HG03342 (cell line): ENCODE measurements at regions not wholly inside any gene's neighbourhood (a gene's known extent, or its start where the extent isn't known, plus 50 kb on each side); places are given as distances from the start of the nearest gene placed in this dataset.

Source experiments
- ATAC-seq: cut with Tn5 transposase; IDR thresholded peaks from one replicate; pipeline ENCODE4 v1.9.1; 2021; ENCODE audit warnings: mild to moderate bottlenecking, moderate library complexity; ENCODE audit not compliant: unreplicated experiment

- no peak for ATAC-seq
Measured at GRCh38 chr4:3852309-3852708, 86.1 kb downstream of the ADRA2C start.

DNA sequence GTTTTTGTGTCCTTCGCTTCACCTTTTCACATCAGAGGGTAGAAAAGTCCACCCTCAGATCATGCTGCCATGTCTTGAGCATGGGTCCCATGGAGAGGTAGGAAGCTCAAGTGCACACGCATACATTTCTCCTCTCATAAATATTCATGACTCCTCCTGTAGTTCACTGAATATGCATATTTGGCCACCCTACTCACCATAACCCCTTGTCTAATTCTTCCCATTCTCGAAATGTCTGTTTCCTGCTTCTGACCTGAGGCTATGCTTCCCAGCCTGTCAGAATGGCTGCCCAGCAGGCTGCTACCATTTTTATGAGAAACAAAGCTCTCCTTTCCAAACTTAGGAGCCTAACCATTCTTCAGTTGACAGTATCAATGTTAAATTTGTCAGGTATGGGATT is 86.5 kb downstream of the ADRA2C start:
- ATAC-seq, result no peak

- ATAC-seq, result no peak
Measured at GRCh38 chr4:3853388-3854035, 87.3 kb downstream of the ADRA2C start.

GRCh38 chr4:3854661-3855060 is 88.5 kb downstream of the ADRA2C start:
- no peak for ATAC-seq

- no peak for ATAC-seq
Measured at GRCh38 chr4:3855646-3856045, 89.5 kb downstream of the ADRA2C start.

DNA sequence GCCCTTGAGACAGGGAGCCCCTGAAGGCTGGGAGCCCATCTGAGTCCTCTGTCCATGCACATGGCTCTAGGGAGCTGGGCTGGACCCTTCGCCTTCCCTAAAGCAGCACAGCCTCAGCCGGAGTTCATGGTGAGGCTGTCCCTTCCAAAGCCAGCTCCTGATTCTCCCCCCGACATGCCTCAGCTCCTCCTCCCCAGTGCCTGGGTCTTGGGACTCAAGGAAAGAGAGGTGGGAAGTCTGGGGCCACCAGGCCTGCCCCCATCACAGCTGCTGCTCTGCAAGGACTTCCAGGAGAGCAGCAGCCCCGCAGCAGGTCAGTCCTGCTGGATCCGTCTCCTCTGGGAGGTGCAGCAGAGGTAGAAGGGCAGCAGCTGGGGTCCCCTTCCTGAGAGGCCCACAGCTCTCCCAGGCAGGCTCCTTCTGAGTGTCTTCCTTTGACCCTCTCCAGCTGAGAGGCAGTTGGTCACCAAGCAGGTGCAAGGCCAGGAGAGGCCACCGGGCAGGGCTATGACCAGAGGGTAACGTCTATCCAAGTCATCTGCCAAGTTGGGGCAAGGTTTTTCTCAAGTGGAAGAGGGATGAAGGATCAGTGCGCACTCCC is 90.5 kb downstream of the ADRA2C start:
- ATAC-seq, result no peak

- ATAC-seq, result no peak
Measured at GRCh38 chr4:3857269-3857926, 91.2 kb downstream of the ADRA2C start.

- no peak for ATAC-seq
Measured at GRCh38 chr4:3858046-3858730, 92.0 kb downstream of the ADRA2C start.

GRCh38 chr4:3858765-3859388 is 92.7 kb downstream of the ADRA2C start:
- no peak for ATAC-seq

GRCh38 chr4:3859571-3859970 is 93.4 kb downstream of the ADRA2C start:
- no peak for ATAC-seq

DNA sequence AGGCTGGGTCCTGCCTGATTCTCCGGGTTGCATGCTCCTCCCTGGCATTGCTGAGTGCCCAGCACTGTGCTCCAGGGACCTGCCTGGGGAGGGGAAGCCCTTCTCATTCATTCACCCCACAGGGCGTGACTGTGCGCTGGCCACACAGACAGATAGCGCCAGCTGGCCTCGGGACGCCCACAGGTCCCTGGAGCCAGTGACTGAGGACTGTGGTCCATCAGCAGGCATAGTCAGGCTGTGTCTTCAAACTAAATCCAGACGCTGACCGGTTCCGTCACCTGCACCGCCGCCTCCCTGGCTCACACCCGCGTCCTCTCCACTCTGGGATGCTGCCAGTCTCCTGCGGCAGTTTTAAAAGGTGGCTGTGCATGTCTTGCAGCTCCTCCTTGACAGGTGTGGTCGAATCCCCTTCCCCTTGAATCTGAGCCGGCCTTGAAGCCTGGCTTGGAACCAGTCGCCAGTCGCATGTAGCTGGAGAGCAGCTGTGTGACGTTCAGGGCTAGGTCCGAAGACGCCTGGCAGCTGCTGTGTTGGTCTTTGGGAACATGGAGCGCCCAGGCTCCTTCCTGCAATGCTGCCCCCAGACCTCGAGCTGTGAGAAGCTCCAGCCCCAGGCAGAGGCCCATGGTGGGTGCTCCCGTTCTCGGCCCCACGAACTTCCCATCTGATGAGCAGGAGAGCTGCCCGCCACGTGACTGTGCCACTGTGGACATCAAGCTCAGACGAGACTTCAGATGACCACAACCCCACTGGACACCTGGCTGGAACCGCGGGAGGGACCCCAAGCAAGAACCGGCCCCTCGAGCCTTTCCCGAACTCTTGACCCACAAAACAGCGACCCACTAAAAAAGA is 94.1 kb downstream of the ADRA2C start:
- no peak for ATAC-seq

DNA sequence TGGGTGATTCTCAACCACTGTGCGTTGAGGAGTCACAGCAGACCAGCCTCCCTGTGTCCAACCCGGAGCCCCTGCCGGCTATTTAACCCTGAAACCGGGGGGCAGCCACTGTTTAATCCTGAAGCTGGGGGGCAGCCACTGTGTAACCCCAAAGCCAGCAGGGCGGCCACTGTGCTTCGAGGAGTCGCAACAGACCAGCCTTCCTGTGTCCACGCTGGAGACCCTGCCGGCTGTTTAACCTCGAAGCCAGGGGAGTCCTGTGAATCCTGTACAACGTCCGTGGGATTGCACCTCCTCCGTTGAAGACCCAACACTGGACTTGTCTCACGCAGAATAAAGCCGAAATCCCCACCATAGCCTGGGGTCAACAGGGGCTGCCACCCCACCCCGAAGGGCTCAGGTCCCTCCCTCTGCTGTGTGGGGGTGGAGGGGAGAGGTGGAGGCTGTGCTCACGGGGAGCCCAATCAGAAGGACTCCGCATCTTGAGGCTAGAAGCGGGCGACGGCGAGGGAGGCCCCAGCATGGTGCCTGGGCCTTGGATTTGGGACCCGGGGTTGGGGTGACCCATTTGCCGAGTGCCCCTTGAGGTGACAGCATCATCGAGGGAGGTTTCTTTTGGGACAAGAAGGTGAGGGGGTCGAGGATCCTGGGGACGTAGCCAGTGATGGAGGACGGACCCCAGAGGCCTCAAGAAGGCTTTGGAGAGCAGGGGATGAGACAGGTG is 94.9 kb downstream of the ADRA2C start:
- no peak for ATAC-seq

- no peak for ATAC-seq
Measured at GRCh38 chr4:3861720-3862639, 95.8 kb downstream of the ADRA2C start.

DNA sequence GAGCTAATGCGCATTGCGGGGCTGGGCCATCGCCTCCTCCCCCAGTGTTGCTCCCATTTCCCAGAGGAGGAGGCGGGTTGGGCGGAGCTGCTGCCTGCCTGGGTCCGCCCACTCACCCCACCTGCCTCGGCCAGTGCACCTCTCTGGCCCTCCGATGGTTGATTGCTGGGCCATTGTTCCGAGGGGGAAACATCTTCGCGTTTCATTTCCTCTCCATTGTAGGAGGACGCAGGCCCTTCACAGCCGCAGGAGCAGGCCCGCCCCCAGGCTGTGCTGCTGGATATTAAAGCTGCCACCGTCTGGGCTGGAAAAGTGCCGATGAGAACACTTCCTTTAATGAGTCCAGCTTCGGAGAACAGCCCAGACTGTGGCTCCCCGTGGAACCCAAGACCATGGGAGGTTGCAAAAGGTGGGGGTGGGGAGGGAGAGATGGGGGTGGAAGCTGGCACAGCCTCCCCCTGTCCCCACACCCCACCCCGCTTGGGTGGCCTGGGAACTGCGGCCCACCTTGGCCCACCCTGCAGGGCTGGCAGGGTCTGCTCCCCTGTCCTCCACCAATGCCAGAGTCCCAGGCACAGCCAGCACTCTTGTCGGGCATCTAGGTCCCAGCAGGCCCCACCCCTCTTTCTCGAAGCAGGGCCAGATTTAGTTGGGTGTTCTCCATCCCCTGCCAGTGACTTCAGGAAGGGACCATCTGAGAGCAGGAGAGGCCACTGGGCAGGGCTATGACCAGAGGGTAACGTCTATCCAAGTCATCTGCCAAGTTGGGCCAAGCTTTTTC is 96.6 kb downstream of the ADRA2C start:
- ATAC-seq, result no peak

DNA sequence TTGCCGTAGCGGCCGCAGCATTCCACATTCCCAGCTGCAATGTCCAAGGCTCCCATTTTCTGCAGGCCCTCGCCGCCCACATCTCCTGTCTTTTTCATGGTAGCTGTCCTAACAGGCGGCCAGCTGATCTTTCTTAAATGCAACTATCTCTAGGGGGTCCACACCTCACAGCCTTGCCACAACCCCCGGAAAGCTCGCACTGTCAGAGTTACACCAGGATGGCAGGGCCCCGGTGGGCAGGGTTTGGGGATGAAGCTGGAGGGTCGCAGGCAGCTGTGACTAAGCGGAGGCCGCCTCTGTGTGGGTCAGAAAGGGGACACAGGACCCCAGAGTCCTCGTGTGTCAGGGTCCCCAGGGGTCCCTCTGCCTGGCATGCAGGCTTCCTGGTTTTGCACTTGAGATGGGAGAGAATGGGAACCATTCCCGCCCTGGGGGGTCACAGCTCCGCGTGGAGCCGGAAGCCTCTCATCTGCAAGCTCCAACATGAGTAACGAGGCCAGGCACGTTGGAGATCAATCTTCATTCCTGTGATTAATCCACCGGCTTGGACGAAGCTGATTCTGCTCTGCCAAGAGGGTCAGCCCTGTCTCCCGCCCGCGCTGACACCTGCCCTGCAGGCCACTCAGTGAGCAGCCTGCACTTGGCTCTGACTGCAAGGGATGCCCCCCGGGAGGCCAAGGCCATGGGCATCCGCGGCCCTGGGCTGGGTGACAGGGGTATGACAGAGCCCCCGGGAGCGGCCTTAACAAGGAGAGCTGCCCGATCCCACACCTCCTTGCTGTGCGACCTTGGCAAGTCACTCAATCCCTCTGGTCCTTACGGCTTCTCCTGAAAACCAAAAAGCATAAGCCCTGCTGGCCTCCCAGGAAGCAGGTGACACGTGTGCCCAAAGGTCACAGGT is 97.9 kb downstream of the ADRA2C start:
- ATAC-seq, result no peak

DNA sequence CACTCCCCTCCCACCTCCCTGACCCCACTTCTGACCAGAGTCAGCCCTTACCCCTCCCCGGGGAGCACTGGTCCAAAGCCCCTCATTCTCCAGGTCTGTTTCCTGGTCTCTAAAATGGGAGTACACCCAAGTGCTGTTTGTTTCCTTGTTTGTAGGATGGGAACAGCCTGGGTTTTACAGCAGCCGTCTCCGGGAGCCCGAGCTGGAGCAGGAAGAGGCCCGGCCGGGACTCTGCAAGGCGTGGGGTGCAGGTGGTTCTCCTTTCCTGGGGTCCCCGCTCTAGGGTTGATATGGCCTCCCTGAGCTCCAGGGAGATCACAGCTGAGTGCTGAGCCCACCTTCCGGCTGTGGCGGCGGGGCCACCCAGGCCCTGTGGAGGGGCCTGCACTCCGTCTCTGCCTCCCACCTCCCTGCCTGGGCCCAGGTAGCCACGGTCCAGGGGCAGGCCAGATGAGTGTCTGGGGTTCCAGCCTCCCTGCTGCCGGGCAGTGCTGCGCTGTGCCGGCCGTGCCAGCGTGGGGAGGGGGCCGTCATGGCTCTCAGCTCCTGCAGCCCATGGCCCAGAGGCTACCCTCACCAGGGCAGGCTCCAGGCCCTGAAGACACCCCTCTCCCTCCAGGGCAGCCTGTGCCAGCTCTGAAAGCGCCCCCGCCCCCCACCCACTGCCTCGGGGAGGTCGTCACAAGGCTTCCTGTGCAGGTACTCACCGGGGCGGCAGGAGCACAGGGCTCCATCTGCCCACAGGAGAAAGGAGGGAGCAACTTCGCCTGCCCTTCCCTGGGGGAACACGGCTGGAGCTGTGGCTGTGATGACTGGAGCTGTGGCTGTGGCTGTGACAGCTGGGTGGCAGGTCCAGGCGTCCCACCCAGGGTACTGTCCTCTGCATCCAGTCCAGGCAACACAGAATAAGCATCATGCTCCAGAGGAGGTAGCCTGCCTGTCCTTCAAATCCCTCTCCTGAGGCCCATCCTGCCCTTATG is 98.8 kb downstream of the ADRA2C start:
- no peak for ATAC-seq
